Inflammatory macrophage (primary cell): ENCODE measurements at regions not wholly inside any gene's neighbourhood (a gene's known extent, or its start where the extent isn't known, plus 50 kb on each side); places are given as distances from the start of the nearest gene placed in this dataset.
"Not testable (repeated sequence)": the region's sequence is repeated elsewhere in the genome, so short reads cannot be mapped to it uniquely, and the experiment has no call there.

Source experiments
- DNase-seq, 2 donors: peaks; one replicate each; pipeline ENCODE4 v3.0.0-alpha.2; 2020 to 2022

- not testable (repeated sequence) for DNase-seq
Measured at GRCh38 chr13:111692028-111692427, 371.6 kb downstream of the TEX29 start.

- DNase-seq: not testable (repeated sequence)
Measured at GRCh38 chr13:111696121-111696520, 370.8 kb upstream of the SOX1 start.

- not testable (repeated sequence) for DNase-seq
Measured at GRCh38 chr13:111702059-111702458, 364.9 kb upstream of the SOX1 start.
